ENCODE measurements at regions not wholly inside any gene's neighbourhood (a gene's known extent, or its start where the extent isn't known, plus 50 kb on each side); places are given as distances from the start of the nearest gene placed in this dataset.

DNA sequence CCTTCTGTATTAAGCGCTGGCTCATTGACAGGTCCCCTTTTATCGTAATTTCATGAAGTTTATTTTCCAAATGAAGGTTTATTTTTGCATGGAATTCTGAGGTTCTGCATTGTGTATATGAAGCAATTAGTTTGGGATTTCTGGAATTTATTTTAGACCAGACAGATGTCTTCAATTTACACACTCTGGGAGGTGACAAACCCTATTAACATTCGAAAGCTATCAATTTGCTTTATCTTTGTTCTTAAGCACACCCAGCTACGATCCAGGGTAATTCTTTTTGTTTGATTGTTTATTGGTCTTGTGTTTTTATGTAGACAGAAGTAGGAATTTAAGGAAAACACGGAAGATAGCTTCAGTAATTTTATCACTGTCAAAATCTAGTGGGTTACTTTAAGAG, 264.6 kb downstream of the HS3ST3A1 start:
- TF ChIP-seq, protein P1, sequence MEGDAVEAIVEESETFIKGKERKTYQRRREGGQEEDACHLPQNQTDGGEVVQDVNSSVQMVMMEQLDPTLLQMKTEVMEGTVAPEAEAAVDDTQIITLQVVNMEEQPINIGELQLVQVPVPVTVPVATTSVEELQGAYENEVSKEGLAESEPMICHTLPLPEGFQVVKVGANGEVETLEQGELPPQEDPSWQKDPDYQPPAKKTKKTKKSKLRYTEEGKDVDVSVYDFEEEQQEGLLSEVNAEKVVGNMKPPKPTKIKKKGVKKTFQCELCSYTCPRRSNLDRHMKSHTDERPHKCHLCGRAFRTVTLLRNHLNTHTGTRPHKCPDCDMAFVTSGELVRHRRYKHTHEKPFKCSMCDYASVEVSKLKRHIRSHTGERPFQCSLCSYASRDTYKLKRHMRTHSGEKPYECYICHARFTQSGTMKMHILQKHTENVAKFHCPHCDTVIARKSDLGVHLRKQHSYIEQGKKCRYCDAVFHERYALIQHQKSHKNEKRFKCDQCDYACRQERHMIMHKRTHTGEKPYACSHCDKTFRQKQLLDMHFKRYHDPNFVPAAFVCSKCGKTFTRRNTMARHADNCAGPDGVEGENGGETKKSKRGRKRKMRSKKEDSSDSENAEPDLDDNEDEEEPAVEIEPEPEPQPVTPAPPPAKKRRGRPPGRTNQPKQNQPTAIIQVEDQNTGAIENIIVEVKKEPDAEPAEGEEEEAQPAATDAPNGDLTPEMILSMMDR (IDR thresholded peaks at IDR 0.05), result no peak
- TF ChIP-seq POLR2A (IDR thresholded peaks at IDR 0.05) (no peak), POLR2AphosphoS5 (IDR thresholded peaks at IDR 0.05) (no peak), EP300 (IDR thresholded peaks at IDR 0.05) (no peak)

All from stomach (tissue), 4 donors.